HepG2 (cell line): ENCODE measurements at regions not wholly inside any gene's neighbourhood (a gene's known extent, or its start where the extent isn't known, plus 50 kb on each side); places are given as distances from the start of the nearest gene placed in this dataset.

ENCODE experiments used
- ATAC-seq: fragments of 200-7000 bp; cut with Tn5 transposase; 3 replicates; pipeline ENCODE4 v1.9.1; 2020; ENCODE audit warnings: mild to moderate bottlenecking, moderate library complexity
- BruUV-seq: library from RNA; stranded (reverse); fragments of 400-500 nt; replicated peaks from 2 replicates; lab custom pipeline; 2021; lab: Mats Ljungman, UMichigan
- CTCF ChIA-PET: fragments of 300-600 bp; formaldehyde crosslinking; extraction: SDS; loops from one replicate; lab custom pipeline; 2021; ENCODE audit warnings: low total read pairs, inconsistent platforms, low intra/inter-chr PET ratio; lab: Yijun Ruan, JAX
- POLR2A ChIA-PET: fragments of 350-600 bp; sonication (Branson Sonifier 250); formaldehyde crosslinking; loops from one replicate; lab custom pipeline; 2020; ENCODE audit warnings: antibody characterized with exemption, inconsistent platforms; lab: Yijun Ruan, JAX
- DNase-seq: peaks from one replicate; pipeline ENCODE4 v3.0.0-alpha.2; 2015; ENCODE audit warnings: low spot score
- FAIRE-seq: peaks from 3 replicates; lab custom pipeline; 2011; peaks lifted over from hg19 to GRCh38; lab: Jason Lieb, UNC
- H2AFZ ChIP-seq: one replicate; pipeline ENCODE4 v1.6.1; 2011; ENCODE audit warnings: low read length, inconsistent platforms
- H3K27ac ChIP-seq: fragments of 300-600 bp; 3 replicates; pipeline ENCODE4 v1.8.0; 2011; ENCODE audit warnings: mixed run types, mild to moderate bottlenecking, mixed read lengths, low read length, inconsistent platforms; ENCODE audit not compliant: insufficient read depth; ENCODE audit errors: extremely low read length
- H3K27me3 ChIP-seq, 2 experiments: fragments of 200-600 bp in 1 of 2; 2 replicates in 1 of 2; 3 replicates in 1 of 2; pipeline versions ENCODE4 v1.6.0 to v1.8.0; 2011; ENCODE audit warnings: low read length in 2 of 2, mild to moderate bottlenecking in 2 of 2, moderate library complexity in 2 of 2, inconsistent platforms in 1 of 2; ENCODE audit not compliant: insufficient read depth in 2 of 2, control insufficient read depth in 1 of 2
- H3K36me3 ChIP-seq, 2 experiments: fragments of 200-600 bp in 1 of 2; replicated peaks in 1 of 2; 2 replicates in 1 of 2; 3 replicates in 1 of 2; pipeline versions ENCODE4 v1.5.1 to v1.8.0; 2011; ENCODE audit warnings: low read length in 2 of 2, inconsistent platforms in 1 of 2; ENCODE audit not compliant: insufficient read depth in 2 of 2, control insufficient read depth in 1 of 2
- H3K4me1 ChIP-seq: 2 replicates; pipeline ENCODE4 v1.5.1; 2012; ENCODE audit warnings: low read length, inconsistent platforms; ENCODE audit not compliant: insufficient read depth
- H3K4me2 ChIP-seq: 2 replicates; pipeline ENCODE4 v1.6.0; 2011; ENCODE audit warnings: low read depth, low read length, inconsistent platforms
- H3K4me3 ChIP-seq, 3 experiments: fragments of 200-600 bp in 1 of 3; sonication (generic), shearing (Covaris generic) in 1 of 3; replicated peaks in 1 of 3; 2 replicates each; pipeline ENCODE4 v1.5.1; 2011 to 2016; ENCODE audit warnings: low read length in 3 of 3, inconsistent platforms in 2 of 3, low read depth in 2 of 3, mild to moderate bottlenecking in 2 of 3, control low read depth in 1 of 3, mixed read lengths in 1 of 3; ENCODE audit not compliant: insufficient read depth in 1 of 3
- H3K79me2 ChIP-seq: one replicate; pipeline ENCODE4 v1.6.1; 2011; ENCODE audit warnings: low read length, inconsistent platforms; ENCODE audit not compliant: insufficient read depth
- H3K9ac ChIP-seq: 2 replicates; pipeline ENCODE4 v1.6.0; 2011; ENCODE audit warnings: mild to moderate bottlenecking, low read depth, low read length, inconsistent platforms; ENCODE audit not compliant: insufficient read depth
- H3K9me3 ChIP-seq: 2 replicates; pipeline ENCODE4 v1.5.1; 2012; ENCODE audit warnings: mild to moderate bottlenecking, low read length
- H4K20me1 ChIP-seq: 2 replicates; pipeline ENCODE4 v1.6.0; 2011; ENCODE audit warnings: inconsistent platforms, mild to moderate bottlenecking, low read length, moderate library complexity; ENCODE audit not compliant: insufficient read depth
- AKAP8 ChIP-seq: sonication (generic); formaldehyde crosslinking; IDR thresholded peaks from 2 replicates; pipeline ENCODE4 v1.5.1; 2020; ENCODE audit warnings: mild to moderate bottlenecking, missing genetic modification reagents
- CREBL2 ChIP-seq: sonication (generic); formaldehyde crosslinking; IDR thresholded peaks from 2 replicates; pipeline ENCODE4 v1.8.1; 2023; ENCODE audit warnings: missing genetic modification reagents, mild to moderate bottlenecking, borderline replicate concordance
- FLYWCH1 ChIP-seq: sonication (generic); formaldehyde crosslinking; IDR thresholded peaks from 2 replicates; pipeline ENCODE4 v1.8.1; 2023; ENCODE audit warnings: mild to moderate bottlenecking, missing genetic modification reagents
- JARID2 ChIP-seq: sonication (generic); formaldehyde crosslinking; IDR thresholded peaks from 2 replicates; pipeline ENCODE4 v1.8.1; 2023; ENCODE audit warnings: missing genetic modification reagents, inconsistent platforms; ENCODE audit not compliant: insufficient replicate concordance
- LBX2 ChIP-seq: sonication (generic); formaldehyde crosslinking; IDR thresholded peaks from 2 replicates; pipeline ENCODE4 v1.5.0; 2020; ENCODE audit warnings: missing genetic modification reagents, mild to moderate bottlenecking, borderline replicate concordance
- MXD4 ChIP-seq: IDR thresholded peaks from 2 replicates; pipeline ENCODE4 v1.6.1; 2016; ENCODE audit warnings: mild to moderate bottlenecking, missing biosample characterization, missing genetic modification reagents
- PRPF4 ChIP-seq: fragments of 200-400 bp; formaldehyde crosslinking; IDR thresholded peaks from 2 replicates; pipeline ENCODE4 v1.6.1; 2016; ENCODE audit warnings: low read length, low read depth; ENCODE audit not compliant: poor library complexity, severe bottlenecking
- RFXAP ChIP-seq: sonication (generic); formaldehyde crosslinking; IDR thresholded peaks from 2 replicates; pipeline ENCODE4 v1.4.0; 2020; ENCODE audit warnings: missing genetic modification reagents, borderline replicate concordance
- SKIL ChIP-seq: sonication (generic); formaldehyde crosslinking; IDR thresholded peaks from 2 replicates; pipeline ENCODE4 v1.8.0; 2022; ENCODE audit warnings: missing genetic modification reagents, mild to moderate bottlenecking, moderate library complexity, borderline replicate concordance
- ZBED4 ChIP-seq: sonication (generic); formaldehyde crosslinking; IDR thresholded peaks from 2 replicates; pipeline ENCODE4 v1.4.0; 2020; ENCODE audit warnings: missing genetic modification reagents, borderline replicate concordance
- ZNF572 ChIP-seq: sonication (generic); formaldehyde crosslinking; IDR thresholded peaks from 2 replicates; pipeline ENCODE4 v1.5.1; 2020; ENCODE audit warnings: mild to moderate bottlenecking, missing genetic modification reagents
- ZSCAN30 ChIP-seq: sonication (generic); formaldehyde crosslinking; IDR thresholded peaks from 2 replicates; pipeline ENCODE4 v1.5.0; 2020; ENCODE audit warnings: mild to moderate bottlenecking, missing genetic modification reagents
- WGBS: methylation state at CpG from one replicate; pipeline ENCODE4 v1.1.6; 2017; ENCODE audit warnings: low lambda C conversion rate; 5-methylcytosine and 5-hydroxymethylcytosine counted together
- in situ Hi-C: cut with HindIII; loops from 2 replicates; pipeline ENCODE4 v1.10.0; 2017; ENCODE audit warnings: low pct_unique_long_range_greater_than_20kb; ENCODE audit not compliant: extremely low pct_ligation_motif_present
- intact Hi-C: fragments of 100-400 bp; cut with micrococcal nuclease; formaldehyde crosslinking; loops from one replicate; pipeline ENCODE4 v1.10.0; 2022; ENCODE audit not compliant: unreplicated experiment
- TF ChIP-seq, protein P1 (sequence below): sonication (generic); formaldehyde crosslinking; IDR thresholded peaks from 2 replicates; pipeline ENCODE4 v1.9.0; 2021; ENCODE audit warnings: missing genetic modification reagents, mild to moderate bottlenecking, borderline replicate concordance
- TF ChIP-seq, protein P2 (sequence below): IDR thresholded peaks from 2 replicates; pipeline ENCODE4 v1.6.1; 2018; ENCODE audit warnings: missing genetic modification reagents, mild to moderate bottlenecking, missing compliant biosample characterization

- 0% methylated on average over 3 of the region's 3 CpGs for WGBS
- BruUV-seq: no TSS peak
- no peak overlapping the region for H3K4me3 ChIP-seq
- H2AFZ ChIP-seq: no peak overlapping the region
- ChIA-PET CTCF (no interaction called here), POLR2A (no interaction called here)
- H3K27ac ChIP-seq: no peak overlapping the region
- ATAC-seq: no peak
- no peaks in the 10 kb centered on the region for H3K9me3 ChIP-seq
- no peak for FAIRE-seq
- intact Hi-C loops: no loop called here
- in situ Hi-C loops: no loop called here
- no peak overlapping the region for H3K9ac ChIP-seq
- H3K4me1 ChIP-seq: no peaks in the 10 kb centered on the region
- no peaks in the 10 kb centered on the region for H4K20me1 ChIP-seq
- H3K79me2 ChIP-seq: no peaks in the 10 kb centered on the region
- no peaks in the 10 kb centered on the region; a peak in 1 of 5 replicates for H3K27me3 ChIP-seq
- no peak overlapping the region for H3K4me2 ChIP-seq
- H3K36me3 ChIP-seq: no peaks in the 10 kb centered on the region
- no peak for TF ChIP-seq ZBED4
- TF ChIP-seq SKIL: no peak
- TF ChIP-seq, protein P1, sequence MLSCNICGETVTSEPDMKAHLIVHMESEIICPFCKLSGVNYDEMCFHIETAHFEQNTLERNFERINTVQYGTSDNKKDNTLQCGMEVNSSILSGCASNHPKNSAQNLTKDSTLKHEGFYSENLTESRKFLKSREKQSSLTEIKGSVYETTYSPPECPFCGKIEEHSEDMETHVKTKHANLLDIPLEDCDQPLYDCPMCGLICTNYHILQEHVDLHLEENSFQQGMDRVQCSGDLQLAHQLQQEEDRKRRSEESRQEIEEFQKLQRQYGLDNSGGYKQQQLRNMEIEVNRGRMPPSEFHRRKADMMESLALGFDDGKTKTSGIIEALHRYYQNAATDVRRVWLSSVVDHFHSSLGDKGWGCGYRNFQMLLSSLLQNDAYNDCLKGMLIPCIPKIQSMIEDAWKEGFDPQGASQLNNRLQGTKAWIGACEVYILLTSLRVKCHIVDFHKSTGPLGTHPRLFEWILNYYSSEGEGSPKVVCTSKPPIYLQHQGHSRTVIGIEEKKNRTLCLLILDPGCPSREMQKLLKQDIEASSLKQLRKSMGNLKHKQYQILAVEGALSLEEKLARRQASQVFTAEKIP (CRISPR knock-in tag): no peak
- TF ChIP-seq AKAP8 (CRISPR knock-in tag): no peak
- no peak for TF ChIP-seq CREBL2 (CRISPR knock-in tag)
- no peak for TF ChIP-seq MXD4
- no peak for TF ChIP-seq JARID2 (CRISPR knock-in tag)
- TF ChIP-seq ZSCAN30 (CRISPR knock-in tag): no peak
- TF ChIP-seq FLYWCH1 (CRISPR knock-in tag): no peak
- no peak for TF ChIP-seq PRPF4
- no peak for TF ChIP-seq RFXAP (CRISPR knock-in tag)
- no peak for TF ChIP-seq ZNF572 (CRISPR knock-in tag)
- TF ChIP-seq LBX2 (CRISPR knock-in tag): no peak
- TF ChIP-seq, protein P2, sequence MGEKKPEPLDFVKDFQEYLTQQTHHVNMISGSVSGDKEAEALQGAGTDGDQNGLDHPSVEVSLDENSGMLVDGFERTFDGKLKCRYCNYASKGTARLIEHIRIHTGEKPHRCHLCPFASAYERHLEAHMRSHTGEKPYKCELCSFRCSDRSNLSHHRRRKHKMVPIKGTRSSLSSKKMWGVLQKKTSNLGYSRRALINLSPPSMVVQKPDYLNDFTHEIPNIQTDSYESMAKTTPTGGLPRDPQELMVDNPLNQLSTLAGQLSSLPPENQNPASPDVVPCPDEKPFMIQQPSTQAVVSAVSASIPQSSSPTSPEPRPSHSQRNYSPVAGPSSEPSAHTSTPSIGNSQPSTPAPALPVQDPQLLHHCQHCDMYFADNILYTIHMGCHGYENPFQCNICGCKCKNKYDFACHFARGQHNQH (CRISPR knock-in tag): no peak
- DNase-seq: no peak
Measured at GRCh38 chr3:71991046-71991445, 206.1 kb upstream of the PROK2 start.
